Vagina (tissue), 2 donors: ENCODE measurements at regions not wholly inside any gene's neighbourhood (a gene's known extent, or its start where the extent isn't known, plus 50 kb on each side); places are given as distances from the start of the nearest gene placed in this dataset.

Source experiments
- POLR2A ChIP-seq, 2 donors: fragments of 450-650 bp; IDR thresholded peaks; one replicate each; pipeline ENCODE4 v1.6.1; 2017; ENCODE audit warnings: antibody characterized with exemption in 2 of 2, mild to moderate bottlenecking in 2 of 2, moderate library complexity in 2 of 2
- POLR2AphosphoS5 ChIP-seq, 2 donors: sonication (generic); formaldehyde crosslinking; IDR thresholded peaks; one replicate each; pipeline ENCODE4 v1.9.0; 2017; ENCODE audit warnings: antibody characterized with exemption in 2 of 2, mild to moderate bottlenecking in 2 of 2, low read depth in 1 of 2; ENCODE audit not compliant: insufficient read depth in 1 of 2
- TF ChIP-seq, protein P1 (sequence below), 3 experiments: fragments of 450-650 bp in 2 of 3; fragments of 200-600 bp in 1 of 3; sonication (generic) in 1 of 3; IDR thresholded peaks; one replicate each; pipeline ENCODE4 v1.5.1; 2017 to 2019; ENCODE audit warnings: antibody characterized with exemption in 3 of 3, mild to moderate bottlenecking in 2 of 3, moderate library complexity in 2 of 3

DNA sequence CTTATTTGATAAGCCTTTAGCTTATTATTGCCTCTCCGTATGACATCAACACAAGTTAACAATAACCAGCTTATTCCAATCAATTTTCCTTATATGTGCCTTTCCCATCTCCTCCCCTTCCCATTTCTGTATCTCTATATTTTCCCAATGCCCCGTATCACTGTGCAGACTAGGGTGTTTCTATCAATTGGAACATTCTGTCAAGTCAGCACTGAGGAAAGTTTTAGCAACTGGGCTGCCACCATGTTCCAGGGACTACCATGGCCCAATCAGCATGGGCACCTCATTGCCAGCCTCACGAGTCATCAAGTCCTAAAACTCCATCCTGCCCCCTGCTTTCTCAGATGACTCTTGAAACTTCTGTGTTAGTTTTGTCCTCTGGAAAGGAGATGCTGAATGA lies 973.1 kb upstream of the CNTN5 start:
- TF ChIP-seq, protein P1, sequence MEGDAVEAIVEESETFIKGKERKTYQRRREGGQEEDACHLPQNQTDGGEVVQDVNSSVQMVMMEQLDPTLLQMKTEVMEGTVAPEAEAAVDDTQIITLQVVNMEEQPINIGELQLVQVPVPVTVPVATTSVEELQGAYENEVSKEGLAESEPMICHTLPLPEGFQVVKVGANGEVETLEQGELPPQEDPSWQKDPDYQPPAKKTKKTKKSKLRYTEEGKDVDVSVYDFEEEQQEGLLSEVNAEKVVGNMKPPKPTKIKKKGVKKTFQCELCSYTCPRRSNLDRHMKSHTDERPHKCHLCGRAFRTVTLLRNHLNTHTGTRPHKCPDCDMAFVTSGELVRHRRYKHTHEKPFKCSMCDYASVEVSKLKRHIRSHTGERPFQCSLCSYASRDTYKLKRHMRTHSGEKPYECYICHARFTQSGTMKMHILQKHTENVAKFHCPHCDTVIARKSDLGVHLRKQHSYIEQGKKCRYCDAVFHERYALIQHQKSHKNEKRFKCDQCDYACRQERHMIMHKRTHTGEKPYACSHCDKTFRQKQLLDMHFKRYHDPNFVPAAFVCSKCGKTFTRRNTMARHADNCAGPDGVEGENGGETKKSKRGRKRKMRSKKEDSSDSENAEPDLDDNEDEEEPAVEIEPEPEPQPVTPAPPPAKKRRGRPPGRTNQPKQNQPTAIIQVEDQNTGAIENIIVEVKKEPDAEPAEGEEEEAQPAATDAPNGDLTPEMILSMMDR (IDR thresholded peaks at IDR 0.05), result no peak
- TF ChIP-seq POLR2AphosphoS5 (IDR thresholded peaks at IDR 0.05; ENCODE audit: insufficient read depth in 1 of 2, low read depth in 1 of 2), result no peak
- TF ChIP-seq POLR2A (IDR thresholded peaks at IDR 0.05), result no peak
